WI38 (cell line): ENCODE measurements at regions not wholly inside any gene's neighbourhood (a gene's known extent, or its start where the extent isn't known, plus 50 kb on each side); places are given as distances from the start of the nearest gene placed in this dataset.

ENCODE experiments used
- H3K4me3 ChIP-seq: 2 replicates; pipeline ENCODE4 v1.5.1; 2011; ENCODE audit warnings: low read depth, mild to moderate bottlenecking, control low read depth, low read length
- CTCF ChIP-seq: IDR thresholded peaks from 2 replicates; pipeline ENCODE4 v1.5.1; 2012; ENCODE audit warnings: low read depth, mild to moderate bottlenecking, control low read depth, low read length

- no peak for TF ChIP-seq CTCF
Observed at GRCh38 chr4:32342054-32342453, 1621.9 kb downstream of the PCDH7 start.

GRCh38 chr4:32349026-32349425 is 1628.9 kb downstream of the PCDH7 start:
- no peak for TF ChIP-seq CTCF
- H3K4me3 ChIP-seq = no peak overlapping the region

More at GRCh38 chr4:32342054-32342453, 1621.9 kb downstream of the PCDH7 start:
- H3K4me3 ChIP-seq = no peak overlapping the region

GRCh38 chr4:32374206-32374605 is 1654.0 kb downstream of the PCDH7 start:
- no peak for TF ChIP-seq CTCF
- no peak overlapping the region for H3K4me3 ChIP-seq

- H3K4me3 ChIP-seq = no peak overlapping the region
- TF ChIP-seq CTCF = no peak
Observed at GRCh38 chr4:32393806-32394205, 1673.6 kb downstream of the PCDH7 start.

- no peak overlapping the region for H3K4me3 ChIP-seq
- no peak for TF ChIP-seq CTCF
Observed at GRCh38 chr4:32394255-32394654, 1674.1 kb downstream of the PCDH7 start.

GRCh38 chr4:32396507-32397070 is 1676.4 kb downstream of the PCDH7 start:
- no peak for TF ChIP-seq CTCF
- H3K4me3 ChIP-seq = no peak overlapping the region

GRCh38 chr4:32400870-32401269 is 1680.7 kb downstream of the PCDH7 start:
- H3K4me3 ChIP-seq = no peak overlapping the region
- TF ChIP-seq CTCF = no peak
